Panc1 (cell line): ENCODE measurements at regions not wholly inside any gene's neighbourhood (a gene's known extent, or its start where the extent isn't known, plus 50 kb on each side); places are given as distances from the start of the nearest gene placed in this dataset.

Experiments
- CTCF ChIP-seq: fragments of 450-650 bp; IDR thresholded peaks from 2 replicates; pipeline ENCODE4 v1.5.1; 2017; ENCODE audit warnings: mild to moderate bottlenecking
- REST ChIP-seq, 2 experiments: IDR thresholded peaks; 2 replicates each; pipeline ENCODE4 v1.6.1; 2011 to 2012; ENCODE audit warnings: low read depth in 2 of 2, control low read depth in 1 of 2, low read length in 1 of 2, mild to moderate bottlenecking in 1 of 2, moderate library complexity in 1 of 2; ENCODE audit not compliant: insufficient read depth in 1 of 2

DNA sequence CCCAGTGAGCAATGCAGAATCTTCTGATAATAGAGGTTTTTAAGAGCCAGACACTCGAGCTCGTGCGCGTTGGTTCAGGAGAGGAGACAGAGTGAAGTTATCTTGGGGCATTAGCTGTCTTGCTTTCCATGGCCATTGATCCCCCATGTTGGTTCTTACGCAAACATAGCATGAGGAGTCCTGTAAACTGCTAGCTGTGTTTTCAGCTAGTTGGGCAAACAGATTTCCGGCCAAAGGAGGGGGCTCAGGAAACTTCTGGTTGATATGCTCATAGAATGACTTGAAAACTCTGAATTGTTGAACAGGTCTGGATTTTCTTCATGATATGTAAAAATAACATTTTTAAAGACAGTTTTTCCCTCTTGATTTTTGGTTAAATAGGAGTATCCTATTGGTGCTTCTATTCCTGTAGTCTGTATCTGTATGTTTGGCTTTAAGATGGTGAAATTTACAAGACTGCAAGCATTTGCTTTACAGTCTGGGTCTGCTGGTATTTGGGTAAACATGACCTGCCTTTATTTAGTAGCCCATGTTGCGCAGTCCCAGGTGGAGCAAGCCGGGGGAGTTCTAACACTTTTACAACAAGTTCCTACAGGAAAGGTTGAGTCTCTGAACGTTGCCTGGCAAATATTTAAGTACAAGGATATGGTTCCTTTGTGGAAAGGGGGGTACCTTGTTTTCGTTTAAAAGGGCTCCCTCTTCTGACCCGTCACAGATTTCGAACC is 218.4 kb upstream of the KCND2 start:
- TF ChIP-seq CTCF, result no peak
- no peak for TF ChIP-seq REST (IDR thresholded peaks at IDR 0.05; ENCODE audit: insufficient read depth in 1 of 2, low read depth in 2 of 2, low read length in 1 of 2)
